ENCODE measurements at regions not wholly inside any gene's neighbourhood (a gene's known extent, or its start where the extent isn't known, plus 50 kb on each side); places are given as distances from the start of the nearest gene placed in this dataset.

DNA sequence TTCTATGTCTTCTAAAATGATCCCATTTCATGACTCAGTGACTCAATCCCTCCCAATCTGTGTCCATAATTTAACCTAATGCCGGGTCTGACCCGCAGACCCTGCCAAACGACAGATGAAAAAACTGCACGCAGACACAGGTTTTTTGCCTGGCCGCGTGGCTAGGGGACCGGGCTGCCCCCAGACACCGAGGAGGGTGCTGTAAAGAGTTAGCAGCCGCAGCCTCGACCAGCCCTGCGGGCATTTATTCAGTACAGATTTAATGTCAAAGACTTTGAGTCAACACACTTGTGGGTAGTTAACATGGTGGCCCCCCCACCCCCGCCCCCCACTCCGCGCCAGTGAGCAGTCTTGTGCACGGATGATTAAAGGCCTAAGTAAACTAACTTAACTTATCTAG is 1324.7 kb downstream of the GATA3 start:
- TF ChIP-seq POLR2A (IDR thresholded peaks at IDR 0.05) (no peak), POLR2AphosphoS5 (IDR thresholded peaks at IDR 0.05) (no peak)
- TF ChIP-seq, protein P1, sequence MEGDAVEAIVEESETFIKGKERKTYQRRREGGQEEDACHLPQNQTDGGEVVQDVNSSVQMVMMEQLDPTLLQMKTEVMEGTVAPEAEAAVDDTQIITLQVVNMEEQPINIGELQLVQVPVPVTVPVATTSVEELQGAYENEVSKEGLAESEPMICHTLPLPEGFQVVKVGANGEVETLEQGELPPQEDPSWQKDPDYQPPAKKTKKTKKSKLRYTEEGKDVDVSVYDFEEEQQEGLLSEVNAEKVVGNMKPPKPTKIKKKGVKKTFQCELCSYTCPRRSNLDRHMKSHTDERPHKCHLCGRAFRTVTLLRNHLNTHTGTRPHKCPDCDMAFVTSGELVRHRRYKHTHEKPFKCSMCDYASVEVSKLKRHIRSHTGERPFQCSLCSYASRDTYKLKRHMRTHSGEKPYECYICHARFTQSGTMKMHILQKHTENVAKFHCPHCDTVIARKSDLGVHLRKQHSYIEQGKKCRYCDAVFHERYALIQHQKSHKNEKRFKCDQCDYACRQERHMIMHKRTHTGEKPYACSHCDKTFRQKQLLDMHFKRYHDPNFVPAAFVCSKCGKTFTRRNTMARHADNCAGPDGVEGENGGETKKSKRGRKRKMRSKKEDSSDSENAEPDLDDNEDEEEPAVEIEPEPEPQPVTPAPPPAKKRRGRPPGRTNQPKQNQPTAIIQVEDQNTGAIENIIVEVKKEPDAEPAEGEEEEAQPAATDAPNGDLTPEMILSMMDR (IDR thresholded peaks at IDR 0.05) = no peak
